HG03095 (cell line): ENCODE measurements at regions not wholly inside any gene's neighbourhood (a gene's known extent, or its start where the extent isn't known, plus 50 kb on each side); places are given as distances from the start of the nearest gene placed in this dataset.

Experiments used
- ATAC-seq: cut with Tn5 transposase; IDR thresholded peaks from one replicate; pipeline ENCODE4 v1.9.1; 2021; ENCODE audit warnings: moderate library complexity; ENCODE audit not compliant: unreplicated experiment

DNA sequence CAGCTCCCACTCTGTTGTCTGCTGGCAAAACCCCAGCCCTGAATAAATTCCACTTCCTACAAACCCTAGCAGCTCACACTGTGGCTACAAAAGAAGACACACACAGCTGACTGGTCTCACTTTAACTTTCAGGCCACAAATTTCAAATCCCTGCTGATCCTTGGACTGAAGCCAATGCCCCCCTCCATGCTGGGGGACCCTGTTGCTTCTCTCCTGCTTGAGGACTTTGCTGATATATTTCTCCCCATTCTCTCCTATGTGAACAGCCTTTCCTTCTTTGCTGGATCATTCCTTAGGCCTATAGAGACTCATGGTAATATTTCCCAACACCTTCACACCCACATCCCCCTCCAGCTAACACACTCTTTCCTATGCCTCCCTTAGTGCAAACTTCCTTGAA, 79.6 kb upstream of the ADRA1B start:
- ATAC-seq: no peak

DNA sequence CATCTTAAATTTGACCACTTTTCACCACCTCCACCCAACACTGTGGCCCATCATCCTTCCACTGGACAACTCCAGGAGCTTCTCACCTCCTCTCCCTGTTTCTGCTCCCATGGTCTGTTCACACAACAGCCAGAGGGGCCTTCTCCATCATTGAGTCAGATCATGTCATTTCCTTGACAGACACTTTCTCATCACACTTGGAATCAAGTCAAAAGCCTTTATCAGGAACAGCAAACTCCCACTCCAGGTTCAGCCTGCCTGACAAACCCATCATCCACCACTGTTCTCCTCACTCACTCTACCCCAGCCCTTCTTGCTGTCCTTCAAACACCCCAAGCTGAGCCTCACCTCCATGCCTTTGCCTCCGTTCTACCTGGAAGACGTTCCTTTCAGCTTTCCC, 78.4 kb upstream of the ADRA1B start:
- no peak for ATAC-seq

DNA sequence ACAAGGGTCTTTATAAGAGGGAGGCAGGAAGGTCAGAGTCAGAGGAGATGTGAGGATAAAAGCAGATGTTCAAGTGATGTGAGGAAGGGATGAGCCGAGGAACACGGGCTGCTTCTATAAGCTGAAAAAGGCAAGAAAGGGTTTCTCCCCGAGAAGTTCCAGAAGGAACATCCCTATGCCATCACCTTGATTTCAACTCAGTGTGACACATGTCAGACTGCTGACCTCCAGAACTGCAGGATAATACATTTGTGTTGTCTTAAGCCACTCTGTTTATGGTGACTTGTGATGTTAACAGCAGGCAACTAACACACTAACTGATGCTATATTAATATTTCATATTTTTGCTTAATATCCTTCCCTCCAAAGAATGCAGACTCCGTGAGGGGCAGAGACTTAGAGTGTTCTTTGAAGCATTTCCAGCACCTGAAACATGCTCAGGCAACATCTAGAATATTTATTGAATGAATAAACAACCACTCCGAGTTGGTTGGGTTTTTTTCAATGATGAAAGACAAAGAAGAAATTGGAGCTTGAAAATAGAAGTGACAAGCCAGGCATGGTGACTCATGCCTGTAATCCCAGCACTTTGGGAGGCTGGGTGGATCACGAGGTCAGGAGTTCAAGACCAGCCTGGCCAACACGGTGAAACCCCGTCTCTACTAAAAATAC, 77.6 kb upstream of the ADRA1B start:
- no peak for ATAC-seq

DNA sequence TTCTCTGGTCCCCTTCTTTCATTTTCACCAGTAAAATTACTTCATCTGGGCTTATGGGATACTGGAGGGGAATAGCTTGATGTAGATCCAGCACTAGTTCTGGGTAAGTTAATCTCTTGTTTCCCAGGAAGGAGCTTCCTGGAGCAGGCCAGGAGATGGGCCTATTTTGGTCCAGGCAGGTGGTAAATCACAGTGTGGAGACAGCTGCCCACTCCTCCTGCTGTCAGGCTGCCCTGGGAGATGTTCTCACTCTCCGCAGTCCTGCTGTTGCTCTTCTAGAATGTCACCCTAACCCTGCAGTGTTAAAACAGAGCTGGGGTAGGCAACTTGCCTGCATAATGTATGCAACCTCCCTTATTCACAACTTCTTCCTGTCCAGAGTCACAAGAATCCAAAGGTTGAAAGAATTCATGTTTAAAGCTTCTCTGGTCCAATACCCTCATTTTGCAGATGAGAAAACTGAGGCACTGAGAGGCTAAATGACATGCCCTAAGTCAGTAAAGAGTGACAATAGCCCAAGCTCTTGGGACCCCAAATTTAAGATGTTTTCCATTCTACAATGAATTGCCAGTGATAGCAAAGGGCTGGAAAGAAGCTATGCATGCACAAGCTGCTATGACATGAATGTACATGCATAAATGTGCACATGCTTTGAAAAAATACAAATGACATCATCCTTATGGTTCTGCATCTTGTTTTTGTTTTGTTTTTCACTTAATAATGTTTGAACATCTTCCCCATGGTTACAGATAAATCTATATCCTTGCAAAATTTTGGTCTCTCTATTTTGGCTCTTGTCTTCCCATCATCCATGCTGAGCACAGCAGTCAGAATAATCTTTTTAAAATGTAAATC, 71.8 kb upstream of the ADRA1B start:
- no peak for ATAC-seq

DNA sequence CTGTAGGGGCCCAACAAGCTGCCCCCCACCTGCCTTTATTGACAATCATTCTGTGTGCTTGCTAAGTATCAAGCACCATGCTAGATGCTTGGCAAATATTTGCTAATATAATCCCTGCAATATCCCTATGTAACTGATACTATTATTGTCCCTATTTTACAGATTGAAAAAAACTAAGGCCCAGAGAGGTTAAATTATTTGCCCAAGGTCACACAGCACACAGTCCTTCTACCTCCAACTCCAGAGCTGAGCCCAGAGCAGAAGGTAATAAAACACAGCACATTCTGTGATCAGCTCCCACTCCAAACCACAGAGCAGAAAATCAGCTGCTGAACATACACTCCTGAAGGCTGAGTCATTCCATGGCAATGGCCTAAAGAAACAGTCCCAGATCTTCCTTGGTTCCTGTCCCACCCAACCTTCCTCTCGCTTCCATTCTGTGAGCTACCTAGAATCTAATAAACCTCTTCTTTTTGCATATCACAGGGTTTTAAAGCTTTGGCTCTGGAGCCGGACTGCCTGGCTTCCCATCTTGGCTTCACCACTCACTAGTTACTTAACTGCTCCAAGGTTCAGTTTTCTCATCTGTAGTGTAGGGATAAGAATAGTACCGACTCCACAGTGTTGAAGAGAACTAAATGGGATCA, 66.7 kb upstream of the ADRA1B start:
- ATAC-seq: no peak

DNA sequence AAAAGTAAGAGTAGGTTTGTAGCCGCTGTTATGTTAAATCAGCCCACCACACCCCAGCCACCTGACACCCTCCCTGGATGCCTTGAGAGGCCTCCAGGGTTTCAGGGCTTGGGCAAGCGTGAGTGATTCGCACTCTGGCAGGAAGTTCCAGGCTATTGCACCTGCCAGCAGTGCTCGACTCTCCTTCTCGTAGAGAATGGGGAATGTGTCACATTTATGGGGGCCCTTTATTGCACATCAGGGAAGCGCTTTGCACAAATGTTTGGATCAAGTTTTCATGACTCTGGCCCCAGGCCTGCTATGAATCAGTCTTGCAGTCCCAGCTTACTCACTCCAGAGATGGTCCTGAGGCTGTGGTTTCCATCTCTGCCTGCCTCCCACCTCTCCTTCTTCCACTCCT, 66.1 kb upstream of the ADRA1B start:
- ATAC-seq: no peak

DNA sequence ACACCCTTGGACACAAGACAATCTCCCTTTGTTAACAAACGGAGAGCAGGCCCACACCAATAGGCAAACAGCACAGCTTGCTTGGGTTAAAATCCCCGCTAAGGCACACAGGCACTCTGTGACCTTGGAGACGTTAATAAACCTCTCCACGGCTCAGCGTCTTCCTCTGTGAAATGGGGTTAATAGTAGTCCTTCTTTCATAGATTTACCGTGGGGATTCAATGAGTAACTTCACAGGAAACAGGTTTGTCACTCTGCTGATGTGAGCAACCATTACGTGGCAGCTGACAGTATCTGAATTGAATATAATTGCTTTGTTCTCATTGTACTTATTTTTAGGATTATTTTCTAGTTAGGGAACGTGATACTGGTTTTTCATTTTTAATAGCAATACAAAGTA, 65.2 kb upstream of the ADRA1B start:
- ATAC-seq: no peak

DNA sequence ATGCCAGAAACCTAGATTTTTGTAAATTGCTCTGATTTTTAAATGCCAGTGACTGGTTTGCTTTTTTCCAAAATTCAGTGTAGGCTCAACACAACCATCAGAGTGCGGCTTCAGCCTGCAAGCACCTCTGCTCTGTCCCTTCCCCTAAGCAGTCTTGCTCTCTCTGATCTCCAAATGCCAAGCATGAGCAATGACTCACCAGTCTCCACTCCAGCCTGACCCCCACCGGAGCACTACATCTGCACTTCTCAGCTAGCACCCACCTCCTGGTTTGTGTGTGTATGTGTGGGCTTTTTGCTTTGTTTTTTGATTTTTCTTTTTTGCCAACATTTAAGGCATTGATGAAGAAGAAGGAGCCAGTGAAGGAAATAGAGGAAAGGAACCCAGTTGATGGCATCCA, 61.4 kb upstream of the ADRA1B start:
- no peak for ATAC-seq

DNA sequence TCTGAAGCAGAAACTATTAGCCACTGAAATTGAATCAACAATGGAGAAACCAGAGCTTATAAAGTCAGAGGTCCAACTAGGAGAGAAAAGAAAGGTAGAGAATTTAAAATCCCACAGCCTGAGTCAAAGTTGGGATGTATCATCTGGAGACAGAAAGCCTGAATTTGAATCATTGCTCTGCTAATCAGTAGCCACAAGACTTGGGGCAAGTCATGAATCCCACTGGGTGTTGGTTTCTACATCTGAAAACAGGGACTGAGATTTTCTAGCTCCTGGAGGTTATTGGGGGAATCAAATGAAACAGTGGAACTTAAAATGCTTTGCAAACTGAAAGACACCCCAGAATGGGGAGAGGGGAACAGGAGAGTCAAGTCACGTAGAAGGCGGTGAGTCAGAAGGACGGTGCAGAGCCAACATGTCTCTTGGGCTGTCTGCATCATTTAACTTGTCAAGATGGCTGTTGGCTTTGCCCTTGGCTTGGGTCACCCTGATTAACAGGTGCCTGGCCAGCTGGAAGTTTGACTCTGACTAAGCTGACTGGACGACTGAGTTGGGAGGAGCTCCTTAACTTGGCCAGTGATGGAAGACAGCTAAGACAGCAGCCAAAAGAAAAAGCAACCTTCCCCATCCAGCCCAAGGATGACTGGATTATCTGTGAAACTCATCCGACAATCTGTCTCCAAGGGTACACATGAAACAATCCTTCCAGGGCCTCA, 60.6 kb upstream of the ADRA1B start:
- no peak for ATAC-seq

DNA sequence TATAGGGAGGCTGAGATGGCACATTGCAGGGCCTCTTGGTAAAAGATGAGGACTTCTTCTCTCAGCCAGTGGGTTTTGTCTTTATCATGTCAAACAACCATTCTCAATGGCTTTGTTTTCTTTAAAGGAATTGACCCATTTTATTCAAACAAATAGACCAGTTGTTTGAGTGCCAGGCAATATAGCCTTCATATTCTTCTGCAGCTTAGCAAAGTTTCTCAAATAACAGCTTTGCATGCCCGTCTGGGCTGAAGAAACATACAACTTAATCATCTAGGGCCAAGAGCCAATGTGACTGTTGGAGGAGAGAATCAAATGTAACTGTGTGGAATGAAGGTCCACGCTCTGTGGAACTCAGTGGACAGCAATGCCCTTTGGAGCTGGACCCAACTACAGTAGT, 57.4 kb upstream of the ADRA1B start:
- ATAC-seq: no peak

DNA sequence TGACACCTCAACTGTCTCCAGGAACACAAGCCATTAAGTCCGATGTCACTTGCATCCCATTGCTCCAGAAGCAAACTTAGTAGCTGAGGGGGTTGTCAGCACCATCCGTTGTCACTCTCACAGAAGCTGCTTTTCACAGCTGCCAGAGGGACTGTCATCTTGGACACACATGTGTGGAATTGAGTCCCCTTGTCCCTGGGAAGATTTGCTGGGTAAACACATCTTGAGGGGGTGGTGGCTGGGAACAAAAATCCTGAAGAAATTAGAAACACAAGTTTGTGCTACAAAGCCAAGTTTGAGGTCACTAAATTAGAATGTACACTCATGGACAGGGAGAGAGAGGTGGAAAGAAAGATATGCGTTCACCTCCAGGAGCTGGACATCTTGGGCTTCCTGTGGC, 55.2 kb upstream of the ADRA1B start:
- no peak for ATAC-seq

DNA sequence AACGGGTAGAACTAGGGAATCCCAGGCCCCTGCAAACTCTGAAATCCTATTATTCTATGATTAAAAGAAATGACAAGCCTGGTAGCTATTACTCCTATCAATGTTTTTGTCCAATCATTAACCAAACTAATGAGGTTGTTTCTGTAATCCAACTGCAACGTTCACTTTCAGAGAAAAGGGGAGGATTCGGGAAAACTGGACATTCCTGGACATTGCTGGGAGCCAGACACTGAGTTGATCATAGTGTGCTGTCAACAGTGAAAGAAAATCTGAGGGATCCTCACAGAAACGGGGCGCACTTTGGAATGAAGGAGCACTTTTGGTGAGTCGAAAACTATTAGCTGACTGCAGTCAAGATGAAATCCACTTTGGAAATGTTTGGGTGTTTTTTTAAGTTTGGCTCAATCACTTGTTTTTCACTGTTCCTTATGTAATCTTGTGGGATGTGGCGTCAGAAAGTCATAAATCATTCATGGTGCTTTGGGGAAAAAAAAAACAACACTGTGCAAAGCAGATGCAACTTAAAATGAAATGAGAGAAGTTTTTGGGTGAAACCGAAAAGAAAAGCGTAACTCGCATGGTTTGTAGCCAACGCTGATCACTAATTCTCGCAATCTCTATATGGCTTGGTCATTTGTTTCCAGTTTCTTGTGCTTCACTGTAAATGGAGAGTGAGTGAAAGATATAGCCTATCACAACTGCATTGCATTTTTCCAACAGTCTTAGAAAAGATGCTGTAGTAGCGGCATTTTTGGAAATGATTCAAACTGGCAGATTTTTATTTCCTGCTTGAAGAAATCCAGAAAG, 51.2 kb upstream of the ADRA1B start:
- peak; percentile 94 for ATAC-seq

DNA sequence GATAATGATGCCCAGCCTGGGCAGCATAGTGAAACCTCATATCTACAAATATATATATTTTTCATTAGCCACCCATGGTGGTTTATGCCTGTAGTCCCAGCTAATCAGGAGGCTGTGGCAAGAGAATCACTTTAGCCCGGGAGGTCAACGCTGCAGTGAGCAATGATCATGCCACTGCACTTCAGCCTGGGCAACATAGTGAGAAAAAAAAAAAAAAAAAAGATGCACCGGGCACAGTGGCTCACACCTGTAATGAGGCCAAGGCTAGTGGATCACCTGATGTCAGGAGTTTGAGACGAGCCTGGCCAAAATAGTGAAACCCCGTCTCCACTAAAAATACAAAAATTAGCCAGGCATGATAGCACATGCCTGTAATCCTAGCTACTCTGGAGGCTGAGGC, 50.2 kb upstream of the ADRA1B start:
- ATAC-seq: no peak
